Pancreas (tissue), 10 donors: ENCODE measurements at regions not wholly inside any gene's neighbourhood (a gene's known extent, or its start where the extent isn't known, plus 50 kb on each side); places are given as distances from the start of the nearest gene placed in this dataset.

Source experiments
- ATAC-seq, 4 donors: fragments of 200-7000 bp; cut with Tn5 transposase; one replicate each; pipeline versions ENCODE4 v1.8.0 to v1.9.1; 2020; ENCODE audit warnings: mild to moderate bottlenecking in 4 of 4, moderate library complexity in 4 of 4
- DNase-seq, 6 donors: peaks; one replicate each; pipeline ENCODE4 v3.0.0-alpha.2; 2020
- FAIRE-seq: peaks from 2 replicates; lab custom pipeline; 2012; peaks lifted over from hg19 to GRCh38; lab: Jason Lieb, UNC
- H3K27ac ChIP-seq, 4 donors: fragments of 200-600 bp; sonication (generic); 1 replicate in 3 of 4; 2 replicates in 1 of 4; pipeline versions ENCODE4 v1.5.0 to v1.8.0; 2020
- H3K27me3 ChIP-seq, 4 donors: fragments of 200-600 bp; one replicate each; pipeline ENCODE4 v1.8.0; 2021
- H3K36me3 ChIP-seq, 3 donors: fragments of 200-600 bp; sonication (generic) in 1 of 3; one replicate each; pipeline versions ENCODE4 v1.5.0 to v1.8.0; 2020 to 2021
- H3K4me1 ChIP-seq, 3 donors: fragments of 200-600 bp; one replicate each; pipeline ENCODE4 v1.8.0; 2021
- H3K4me3 ChIP-seq, 4 donors: fragments of 200-600 bp; sonication (generic) in 2 of 4; one replicate each; pipeline versions ENCODE4 v1.5.0 to v1.8.0; 2020 to 2021
- H3K9me3 ChIP-seq, 4 donors: fragments of 200-600 bp; one replicate each; pipeline ENCODE4 v1.8.0; 2021
- WGBS, 2 donors: extraction: QIAGEN DNeasy Blood & Tissue Kit; methylation state at CpG; one replicate each; pipeline ENCODE4 v1.1.7; 2013; 5-methylcytosine and 5-hydroxymethylcytosine counted together
- intact Hi-C, 3 donors: fragments of 100-400 bp; cut with DNase I; formaldehyde crosslinking; loops; one replicate each; pipeline versions ENCODE4 v1.11.1 to v1.14.2; 2022
- TF ChIP-seq, protein P1 (sequence below), 4 donors: fragments of 200-600 bp; sonication (generic) in 3 of 4; IDR thresholded peaks; one replicate each; pipeline versions ENCODE4 v1.5.0 to v1.8.0; 2021; ENCODE audit warnings: antibody characterized with exemption in 4 of 4
- donor health status: healthy with polysubstance abuse.
- donor health status: DM: no; HTN: no; CAD: no; lungs with moderate emphysema.
- donor health status: DM: no; HTN: no; CAD: no.
- donor health status: control.
- donor health status: control.
- donor health status: Bipolar disorder and iron deficiency.
- donor health status: DM: yes; HTN: yes; CAD: no.
- donor health status: DM: no; HTN: no; CAD: no.
- donor health status: DM: no; HTN: no; CAD: no.
- donor health status: DM: yes; HTN: yes; CAD: no.

DNA sequence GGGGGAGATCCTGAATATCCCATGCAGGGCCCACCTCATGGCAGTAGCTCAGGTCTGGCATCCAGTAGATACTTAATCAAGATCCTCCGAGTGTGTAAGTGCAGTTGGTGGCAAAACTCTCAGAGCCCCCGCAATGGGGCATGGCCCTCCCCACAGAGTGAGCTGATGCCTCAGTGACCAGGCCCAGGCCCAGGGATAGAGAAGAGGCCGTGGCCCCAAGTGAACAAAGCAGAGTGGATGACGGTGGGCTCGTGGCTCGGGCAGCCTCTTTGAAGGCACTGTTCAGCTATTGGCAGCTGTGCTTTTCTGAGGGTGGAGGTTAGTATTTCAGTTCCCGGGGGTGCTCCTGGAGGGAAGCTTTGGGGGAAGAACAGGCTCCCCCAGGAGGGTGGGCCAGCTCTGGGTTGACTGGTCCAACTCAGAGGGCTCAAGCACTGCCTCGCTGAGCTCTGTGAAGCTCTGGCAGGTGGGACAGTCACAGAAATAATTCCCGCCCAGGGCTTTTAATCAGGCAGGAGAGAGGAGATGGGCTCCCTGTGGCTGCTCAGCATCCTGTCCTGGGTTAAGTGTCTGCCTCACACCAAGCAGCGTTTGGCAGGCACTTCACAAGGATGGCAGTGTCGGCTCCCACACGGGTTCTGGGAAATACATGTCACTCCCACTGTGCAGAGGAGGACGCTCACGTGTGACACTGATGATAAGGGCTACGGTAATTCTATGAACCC, 583.6 kb downstream of the TCERG1L start:
- 62 to 64% methylated on average over 15 of the region's 15 CpGs for WGBS, 2 donors

DNA sequence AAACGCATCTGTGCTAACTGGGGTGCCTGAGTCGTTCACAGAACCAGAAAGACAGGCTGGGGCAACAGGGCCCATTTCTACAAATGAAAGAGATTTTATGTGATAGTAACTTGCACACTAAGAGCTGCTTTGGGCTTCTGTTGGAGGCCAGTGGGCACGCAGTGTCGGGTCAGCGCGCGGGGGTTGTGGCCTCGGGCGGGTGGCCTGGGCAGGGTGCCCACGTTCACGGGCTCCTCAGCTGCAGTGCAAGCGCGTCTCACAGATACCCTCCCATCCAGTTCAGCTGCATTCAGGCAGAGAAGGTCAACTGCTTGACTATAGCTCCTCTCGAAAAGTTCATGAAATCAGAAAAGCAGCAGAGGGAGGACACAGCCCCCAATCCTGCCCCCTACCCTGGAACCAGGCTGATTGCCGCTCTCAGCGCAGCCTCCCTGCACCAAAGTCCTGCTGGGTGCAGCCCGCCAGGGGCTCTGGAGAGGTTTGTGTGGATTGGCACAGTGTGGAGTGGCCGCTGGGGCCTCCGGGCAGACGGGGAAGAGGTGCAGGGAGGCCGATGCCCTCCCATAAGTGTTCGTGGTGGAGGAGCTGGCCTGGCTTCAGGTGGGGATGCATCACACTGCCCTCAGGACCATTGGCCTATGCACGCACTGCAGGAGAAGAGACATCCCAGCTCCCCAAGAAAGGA, 582.8 kb downstream of the TCERG1L start:
- TF ChIP-seq, protein P1, sequence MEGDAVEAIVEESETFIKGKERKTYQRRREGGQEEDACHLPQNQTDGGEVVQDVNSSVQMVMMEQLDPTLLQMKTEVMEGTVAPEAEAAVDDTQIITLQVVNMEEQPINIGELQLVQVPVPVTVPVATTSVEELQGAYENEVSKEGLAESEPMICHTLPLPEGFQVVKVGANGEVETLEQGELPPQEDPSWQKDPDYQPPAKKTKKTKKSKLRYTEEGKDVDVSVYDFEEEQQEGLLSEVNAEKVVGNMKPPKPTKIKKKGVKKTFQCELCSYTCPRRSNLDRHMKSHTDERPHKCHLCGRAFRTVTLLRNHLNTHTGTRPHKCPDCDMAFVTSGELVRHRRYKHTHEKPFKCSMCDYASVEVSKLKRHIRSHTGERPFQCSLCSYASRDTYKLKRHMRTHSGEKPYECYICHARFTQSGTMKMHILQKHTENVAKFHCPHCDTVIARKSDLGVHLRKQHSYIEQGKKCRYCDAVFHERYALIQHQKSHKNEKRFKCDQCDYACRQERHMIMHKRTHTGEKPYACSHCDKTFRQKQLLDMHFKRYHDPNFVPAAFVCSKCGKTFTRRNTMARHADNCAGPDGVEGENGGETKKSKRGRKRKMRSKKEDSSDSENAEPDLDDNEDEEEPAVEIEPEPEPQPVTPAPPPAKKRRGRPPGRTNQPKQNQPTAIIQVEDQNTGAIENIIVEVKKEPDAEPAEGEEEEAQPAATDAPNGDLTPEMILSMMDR (IDR thresholded peaks at IDR 0.05) = no peak
- FAIRE-seq (no peak), DNase-seq (peak in 1 of 6 donors; percentile 41), ATAC-seq (no peak)
- 76 to 81% methylated on average over 23 of the region's 23 CpGs for WGBS, 2 donors
- no peaks in the 10 kb centered on the region for H3K9me3 ChIP-seq
- intact Hi-C loops = no loop called here
- H3K4me3 ChIP-seq = no peak overlapping the region
- H3K27ac ChIP-seq = no peak overlapping the region
- peaks cover 0 to 6% (median 0%) of the 10 kb centered on the region in 4 donors for H3K27me3 ChIP-seq
- H3K36me3 ChIP-seq = no peaks in the 10 kb centered on the region
- H3K4me1 ChIP-seq = no peaks in the 10 kb centered on the region

More for the DNA sequence above, 583.6 kb downstream of the TCERG1L start:
- Histone ChIP-seq H3K4me3 (no peak overlapping the region), H3K9me3 (no peaks in the 10 kb centered on the region), H3K27me3 (peaks cover 0 to 6% (median 0%) of the 10 kb centered on the region in 4 donors), H3K4me1 (no peaks in the 10 kb centered on the region), H3K36me3 (no peaks in the 10 kb centered on the region), H3K27ac (no peak overlapping the region)
- DNase-seq (peak in 1 of 6 donors; percentile 22), FAIRE-seq (no peak), ATAC-seq (no peak)
- TF ChIP-seq, protein P1 (IDR thresholded peaks at IDR 0.05) = no peak
- intact Hi-C loops = no loop called here

DNA sequence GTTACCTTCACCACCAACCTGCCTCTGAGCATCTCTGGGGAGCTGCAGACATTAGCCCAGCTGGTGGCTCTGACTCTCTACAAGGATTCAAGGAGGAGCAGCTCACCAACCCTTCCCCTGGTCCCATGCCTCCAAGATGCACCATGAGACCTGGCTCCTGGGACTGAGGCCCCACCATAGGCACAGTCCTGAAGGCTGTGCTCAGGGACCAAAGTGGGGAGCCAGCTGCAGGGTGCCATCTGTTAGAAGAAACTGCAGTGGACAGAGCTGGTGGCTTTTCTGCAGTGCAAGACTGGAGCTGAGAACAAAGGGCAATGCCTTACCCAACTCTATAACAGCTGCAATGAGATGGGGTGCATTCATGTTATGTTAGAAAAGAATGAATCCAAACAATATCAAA, 581.6 kb downstream of the TCERG1L start:
- FAIRE-seq (no peak), DNase-seq (no peak), ATAC-seq (no peak)
- Histone ChIP-seq H3K4me1 (no peaks in the 10 kb centered on the region), H3K4me3 (no peak overlapping the region), H3K9me3 (no peaks in the 10 kb centered on the region), H3K27ac (no peak overlapping the region), H3K36me3 (no peaks in the 10 kb centered on the region), H3K27me3 (peaks cover 0 to 6% (median 0%) of the 10 kb centered on the region in 4 donors)
- intact Hi-C loops = no loop called here
- TF ChIP-seq, protein P1 (IDR thresholded peaks at IDR 0.05) = no peak

DNA sequence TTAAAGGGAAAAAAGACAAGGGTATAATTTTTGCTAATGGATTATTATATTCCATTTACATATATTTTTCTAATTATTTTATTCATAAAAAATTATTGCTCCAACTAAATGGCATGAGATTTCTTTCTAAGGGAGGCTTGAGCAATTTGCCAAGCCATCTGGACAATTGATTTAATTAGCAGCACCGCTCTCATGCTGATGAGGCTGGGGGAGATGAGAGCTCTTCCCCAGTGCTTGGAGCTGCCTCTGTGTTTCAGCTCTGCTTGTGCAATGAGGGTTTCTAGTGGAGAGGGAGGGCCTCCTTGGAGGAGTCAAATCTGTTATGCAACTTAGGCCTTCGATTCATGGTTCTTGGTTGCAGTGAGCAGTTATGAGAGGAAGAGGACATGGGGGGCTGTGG, 574.3 kb downstream of the TCERG1L start:
- TF ChIP-seq, protein P1 (IDR thresholded peaks at IDR 0.05) = no peak
- DNase-seq (no peak), FAIRE-seq (no peak)

DNA sequence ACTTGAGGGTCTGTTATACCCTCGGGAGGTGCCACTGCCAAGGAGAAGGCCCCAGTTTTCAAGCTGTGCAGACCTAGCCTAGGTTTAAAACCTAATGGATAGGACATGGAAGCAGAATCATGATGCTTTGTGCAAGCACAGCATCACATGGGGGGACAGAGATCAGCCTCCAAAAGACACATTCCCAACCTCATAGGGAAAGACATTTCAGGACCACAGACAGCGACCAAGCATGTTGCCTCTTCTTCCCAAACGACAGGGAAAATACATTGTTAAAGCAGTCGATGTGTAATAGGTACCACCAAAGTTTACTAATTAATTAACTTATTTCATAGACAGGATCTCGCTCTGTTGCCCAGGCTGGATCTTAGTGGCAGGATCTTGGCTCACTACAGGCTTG, 573.9 kb downstream of the TCERG1L start:
- Histone ChIP-seq H3K27me3 (no peaks in the 10 kb centered on the region), H3K9me3 (no peaks in the 10 kb centered on the region), H3K36me3 (no peaks in the 10 kb centered on the region), H3K4me3 (no peak overlapping the region), H3K27ac (no peak overlapping the region), H3K4me1 (no peaks in the 10 kb centered on the region)
- intact Hi-C loops = no loop called here
- no peak for ATAC-seq
- TF ChIP-seq, protein P1 (IDR thresholded peaks at IDR 0.05) = no peak
- WGBS, 2 donors = 27 to 31% methylated on average over 5 of the region's 5 CpGs
- no peak for DNase-seq
- no peak for FAIRE-seq

More for the DNA sequence above, 574.3 kb downstream of the TCERG1L start:
- ATAC-seq = no peak
- Histone ChIP-seq H3K27ac (no peak overlapping the region), H3K36me3 (no peaks in the 10 kb centered on the region), H3K9me3 (no peaks in the 10 kb centered on the region), H3K4me1 (no peaks in the 10 kb centered on the region), H3K27me3 (no peaks in the 10 kb centered on the region), H3K4me3 (no peak overlapping the region)
- 54 to 55% methylated on average over 2 of the region's 2 CpGs for WGBS, 2 donors
- intact Hi-C loops = no loop called here
